ENCODE measurements at regions not wholly inside any gene's neighbourhood (a gene's known extent, or its start where the extent isn't known, plus 50 kb on each side); places are given as distances from the start of the nearest gene placed in this dataset.
"Not testable (repeated sequence)": the region's sequence is repeated elsewhere in the genome, so short reads cannot be mapped to it uniquely, and the experiment has no call there.

DNA sequence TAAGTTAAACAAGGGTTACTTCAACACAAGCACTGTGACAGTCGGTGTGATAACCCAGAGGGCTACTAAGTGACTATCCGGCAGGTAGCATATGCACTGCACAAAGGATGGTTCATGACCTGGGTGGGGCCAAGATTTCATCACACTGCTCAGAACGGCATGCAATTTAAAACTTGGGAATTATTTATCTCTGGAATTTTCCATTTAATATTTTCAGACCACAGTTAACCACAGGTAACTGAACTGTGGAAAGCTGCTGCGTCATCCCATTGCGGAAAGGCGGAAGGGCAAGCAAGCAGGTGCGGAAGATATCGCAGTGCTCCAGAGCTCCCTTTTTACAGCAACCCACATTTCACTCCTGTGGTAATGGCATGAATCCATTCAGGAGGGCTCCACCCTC is 540.8 kb downstream of the INSC start:
- DNase-seq (ENCODE audit: low read depth in 2 of 2) = no peak

DNA sequence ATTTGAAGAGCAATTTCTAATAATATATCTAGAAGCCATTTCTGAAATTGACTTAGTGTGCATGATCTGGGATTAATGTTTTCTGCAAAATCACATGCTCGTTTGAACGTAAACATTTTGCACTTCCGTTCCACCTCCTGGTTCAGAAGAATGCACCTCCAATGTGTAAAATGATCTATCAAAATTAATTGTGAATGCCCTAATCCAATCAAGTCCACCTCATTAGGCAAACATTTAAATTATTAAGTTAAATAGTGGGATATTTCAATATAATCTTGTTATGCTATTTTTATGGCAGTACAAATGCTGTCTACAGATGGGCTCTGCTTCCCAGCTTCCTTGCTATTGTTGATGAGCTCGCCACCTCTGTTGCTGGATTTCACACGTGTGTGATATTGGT is 542.5 kb downstream of the INSC start:
- no peak for DNase-seq (ENCODE audit: low read depth in 2 of 2)

DNA sequence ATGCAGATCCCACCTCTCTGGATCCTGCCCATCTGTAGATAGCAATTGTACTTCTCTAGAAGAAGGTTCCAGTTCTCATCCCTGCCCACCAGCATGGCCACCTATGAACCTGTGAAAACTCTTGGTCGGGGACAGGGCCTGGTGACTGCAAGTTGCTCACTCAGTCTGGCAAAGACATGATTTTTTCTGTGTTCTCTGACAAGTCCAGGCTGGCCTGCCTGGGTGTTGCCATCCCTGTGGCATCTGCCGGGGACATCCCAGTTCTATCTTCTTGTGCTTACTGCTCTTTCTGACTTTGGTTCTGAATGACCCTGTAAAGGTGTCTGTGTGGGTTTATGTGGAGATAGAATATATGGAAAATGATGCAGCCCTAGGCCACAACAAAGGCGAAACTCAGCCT is 545.8 kb downstream of the INSC start:
- no peak for DNase-seq (ENCODE audit: low read depth in 2 of 2)

DNA sequence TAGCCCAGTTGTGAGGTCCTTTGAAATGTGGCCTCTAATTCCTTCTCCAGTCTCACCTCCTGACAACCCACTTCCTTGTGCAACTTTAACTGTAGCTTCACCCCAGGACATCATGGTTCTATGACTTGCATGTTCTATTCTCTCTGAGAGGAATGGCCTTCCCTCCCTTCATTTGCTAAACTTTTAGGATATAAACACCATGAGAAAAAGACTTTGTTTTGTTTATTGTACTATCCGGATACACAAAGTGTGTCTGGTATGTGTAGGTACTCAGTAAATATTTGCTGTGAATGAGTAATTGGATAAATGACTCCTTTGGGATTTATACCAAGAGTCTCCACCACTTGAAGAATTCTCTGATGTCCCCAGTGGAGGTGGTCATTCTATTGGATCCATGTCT is 547.6 kb downstream of the INSC start:
- no peak for DNase-seq (ENCODE audit: low read depth in 2 of 2)

DNA sequence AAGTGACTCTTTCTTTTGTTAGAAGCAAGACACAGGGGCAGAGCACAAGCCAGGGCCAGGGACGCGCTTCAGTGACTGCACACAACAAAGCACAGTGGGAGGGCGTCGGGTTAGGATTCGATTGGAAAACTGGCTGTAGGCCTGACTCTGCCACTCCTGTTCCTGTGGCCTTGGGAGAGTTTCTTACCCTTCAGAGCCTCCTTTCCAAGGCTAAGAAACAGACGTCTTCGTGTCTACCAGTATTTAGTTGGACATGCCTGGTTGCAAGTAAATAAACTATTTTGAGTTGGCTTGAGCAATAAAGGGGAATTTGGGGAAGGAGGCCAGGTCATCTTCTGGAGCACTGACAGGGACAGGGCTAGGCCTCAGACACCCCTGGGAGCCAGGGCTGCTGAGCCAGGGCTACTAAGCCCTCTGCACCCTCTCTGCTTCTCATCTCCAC is 549.1 kb downstream of the INSC start:
- DNase-seq (ENCODE audit: low read depth in 2 of 2) = no peak

DNA sequence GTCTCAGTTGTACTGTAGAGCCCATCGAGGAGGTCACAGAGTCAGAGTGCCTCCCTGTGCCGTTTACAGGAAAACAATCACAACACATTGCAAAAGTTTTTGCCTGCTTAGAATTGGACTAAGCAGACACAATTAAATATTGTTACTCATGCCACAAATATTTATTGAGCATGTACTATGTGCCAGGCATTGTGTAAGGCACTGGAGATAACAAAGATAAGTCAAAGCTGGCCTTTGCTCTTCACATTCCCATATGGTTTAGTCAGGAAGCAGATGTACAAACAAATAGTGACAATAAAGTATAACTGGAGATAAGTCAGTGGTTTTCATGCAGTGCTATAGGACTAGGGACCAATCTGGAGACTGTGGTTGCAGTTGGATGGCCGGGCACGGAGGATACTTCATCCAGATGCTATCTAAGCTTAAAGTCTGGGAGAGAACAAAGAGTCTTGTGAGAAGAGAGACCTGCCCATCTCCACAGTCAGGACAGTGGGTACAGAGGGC is 550.7 kb downstream of the INSC start:
- DNase-seq (ENCODE audit: low read depth in 2 of 2) = no peak

DNA sequence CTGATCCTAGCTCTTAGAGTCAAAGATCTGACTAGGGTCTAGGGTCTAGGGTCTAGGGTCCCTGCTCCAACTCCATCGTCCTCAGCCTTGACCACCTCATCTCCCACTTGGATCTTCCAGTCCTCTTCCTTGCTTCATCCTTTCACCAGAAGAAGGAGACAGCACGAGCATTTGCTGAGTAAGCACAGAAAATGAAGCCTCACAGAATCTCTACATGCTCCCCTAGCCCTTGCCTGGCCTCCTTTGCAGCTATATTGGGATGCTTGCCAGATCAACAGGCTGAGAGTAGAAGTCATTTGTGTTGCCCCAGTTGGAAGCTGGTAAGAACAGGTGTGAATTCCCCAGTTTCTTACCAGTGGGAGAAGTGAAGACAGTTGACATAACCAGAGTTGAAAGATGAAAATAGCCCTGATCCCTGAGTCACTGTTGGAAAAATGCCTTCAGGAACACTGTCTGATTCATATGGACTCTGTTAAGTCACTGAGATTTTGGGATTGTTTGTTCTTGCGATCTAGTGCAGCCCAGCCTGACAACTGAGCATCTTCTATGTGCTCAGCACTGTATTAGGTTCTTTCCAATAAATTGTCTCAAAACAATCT is 552.5 kb downstream of the INSC start:
- no peak for DNase-seq (ENCODE audit: low read depth in 2 of 2)

DNA sequence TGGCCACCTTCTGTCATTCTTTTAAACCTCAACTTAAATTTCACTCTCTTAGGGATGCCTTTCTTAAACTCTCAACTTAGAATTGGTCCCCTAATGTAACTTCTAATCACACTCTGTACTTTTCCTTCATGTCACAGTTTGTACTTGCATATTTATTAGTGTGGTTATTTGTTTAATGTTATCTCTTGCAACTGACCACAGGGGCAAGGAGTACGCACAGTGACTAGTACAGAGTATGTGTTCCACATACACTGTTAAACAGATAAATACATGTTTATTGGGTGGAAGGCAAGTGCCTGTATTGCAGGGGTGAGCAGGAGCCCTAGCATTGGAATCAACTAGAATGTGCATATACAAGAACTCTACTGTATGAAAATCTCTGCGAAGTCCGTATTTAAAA is 554.0 kb downstream of the INSC start:
- no peak for DNase-seq (ENCODE audit: low read depth in 2 of 2)

DNA sequence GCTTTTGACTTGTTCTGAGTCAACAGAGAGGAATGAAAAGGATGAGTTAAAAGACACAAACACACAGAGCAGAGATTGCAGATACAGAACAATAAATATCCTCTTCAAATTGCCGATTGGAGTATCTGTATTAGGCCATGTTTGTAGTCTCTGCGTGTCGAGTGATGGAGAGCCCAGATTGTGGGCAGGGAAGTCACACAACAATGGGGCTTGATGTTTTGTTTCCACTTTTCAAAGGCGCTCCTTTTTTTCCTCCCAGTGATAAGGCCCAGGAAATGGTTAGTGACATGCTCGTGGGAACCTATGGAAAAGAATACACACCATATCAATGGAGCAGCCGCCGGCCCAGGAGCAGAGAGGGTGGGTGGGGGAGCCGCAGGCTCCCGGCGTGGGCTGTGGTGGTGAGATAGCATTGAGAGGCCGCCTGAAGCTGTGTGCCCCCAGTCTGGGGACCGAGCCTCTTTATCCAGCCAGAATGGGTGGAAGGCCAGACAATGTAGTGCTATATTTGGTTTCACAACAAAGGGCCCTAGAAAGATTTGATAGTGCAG is 555.9 kb downstream of the INSC start:
- no peak for DNase-seq (ENCODE audit: low read depth in 2 of 2)

DNA sequence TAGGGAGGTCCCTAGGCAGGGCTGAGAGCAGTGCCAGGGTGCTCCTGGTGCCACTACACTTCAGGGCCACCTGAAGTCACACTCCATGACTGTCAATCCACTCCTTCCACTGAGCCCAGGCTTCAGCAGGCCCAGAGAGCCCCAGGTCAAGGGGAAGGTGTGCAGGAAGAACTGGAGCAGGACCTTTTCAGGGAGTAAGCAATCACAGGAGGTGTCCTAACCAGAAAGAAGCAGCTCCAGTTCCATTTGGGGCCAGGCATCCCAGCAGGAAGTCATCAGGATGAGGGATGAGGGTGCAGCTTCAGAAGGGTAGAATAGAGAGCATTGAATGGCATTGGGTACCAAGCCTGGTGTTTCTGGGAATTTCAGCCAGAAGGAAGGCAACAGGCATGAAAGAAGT is 556.5 kb downstream of the INSC start:
- DNase-seq (ENCODE audit: low read depth in 2 of 2) = no peak

DNA sequence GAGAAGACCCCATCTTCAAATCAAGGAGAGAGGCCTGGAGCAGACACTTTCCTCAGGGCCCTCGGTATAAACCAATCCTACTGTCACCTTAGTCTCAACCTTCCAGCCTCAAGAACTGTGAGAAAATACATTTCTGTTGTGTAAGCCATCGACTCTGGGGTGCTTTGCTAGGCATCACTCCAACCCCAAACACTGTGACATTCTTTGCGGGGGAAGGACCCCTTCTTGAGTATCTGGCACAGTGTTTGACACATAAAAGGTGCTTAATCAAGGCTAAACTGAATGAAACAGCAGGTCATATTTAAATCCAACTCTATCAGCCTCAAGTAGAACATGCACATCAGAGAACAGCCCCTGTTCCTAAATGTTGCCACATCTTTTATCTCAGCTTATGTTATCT is 558.1 kb downstream of the INSC start:
- DNase-seq (ENCODE audit: low read depth in 2 of 2) = no peak

DNA sequence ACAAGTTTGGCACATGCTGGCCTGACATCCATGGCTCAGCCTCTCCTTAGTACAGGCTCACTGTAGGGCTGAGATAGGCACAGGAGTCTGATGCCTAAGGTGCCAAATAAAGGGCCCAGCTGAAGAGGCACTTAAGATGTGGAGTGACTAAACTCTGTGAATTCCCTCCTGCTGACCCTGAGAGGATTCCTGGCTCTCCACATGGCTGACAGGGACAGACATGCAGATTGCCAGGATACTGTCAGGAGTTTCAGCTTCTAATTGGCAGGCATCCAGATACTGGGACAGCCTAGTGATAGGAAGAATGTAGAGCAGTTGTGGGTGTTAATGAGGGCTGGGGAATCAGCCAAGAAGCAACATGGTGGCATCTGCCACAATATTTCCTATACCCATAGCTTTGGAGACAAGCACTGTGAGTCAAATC is 558.7 kb downstream of the INSC start:
- DNase-seq (ENCODE audit: low read depth in 2 of 2) = no peak

DNA sequence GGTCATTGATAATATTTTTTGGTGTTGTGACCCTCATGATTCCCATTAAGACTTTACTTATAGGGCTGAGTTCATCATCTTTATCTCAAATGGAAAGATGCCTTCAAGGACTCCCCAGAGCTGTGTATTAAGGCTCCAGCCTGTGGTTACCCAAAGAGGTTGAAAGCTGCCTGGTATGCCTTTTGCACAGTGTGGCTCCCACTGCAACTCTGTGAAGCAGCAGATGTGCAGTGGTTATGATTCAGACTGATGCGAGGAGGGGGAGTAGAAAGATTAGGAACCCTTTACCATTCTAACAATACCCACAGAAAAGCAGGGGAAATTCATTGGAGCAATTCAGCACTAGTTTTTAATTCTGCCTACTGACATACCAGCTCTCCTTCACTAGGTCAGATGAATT is 560.0 kb downstream of the INSC start:
- DNase-seq (ENCODE audit: low read depth in 2 of 2) = no peak

DNA sequence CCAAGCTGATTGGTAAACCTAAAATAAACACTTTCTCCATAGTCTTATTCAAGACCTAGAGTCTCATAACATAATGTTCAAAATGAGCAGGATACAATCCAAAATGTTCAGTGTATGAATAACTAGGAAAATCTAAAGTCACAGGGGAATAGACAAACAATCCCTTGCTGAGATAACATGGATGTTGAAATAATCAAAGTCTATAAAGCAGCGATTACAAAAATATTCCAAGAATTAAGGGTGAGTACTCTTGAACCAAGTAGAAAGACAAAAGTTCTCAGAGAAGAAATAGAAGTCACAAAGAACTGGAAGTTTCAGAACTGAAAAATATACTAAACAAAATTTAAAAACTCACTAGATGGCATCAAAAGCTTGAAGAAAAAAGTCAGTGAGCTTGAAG is 561.0 kb downstream of the INSC start:
- no peak for DNase-seq (ENCODE audit: low read depth in 2 of 2)

DNA sequence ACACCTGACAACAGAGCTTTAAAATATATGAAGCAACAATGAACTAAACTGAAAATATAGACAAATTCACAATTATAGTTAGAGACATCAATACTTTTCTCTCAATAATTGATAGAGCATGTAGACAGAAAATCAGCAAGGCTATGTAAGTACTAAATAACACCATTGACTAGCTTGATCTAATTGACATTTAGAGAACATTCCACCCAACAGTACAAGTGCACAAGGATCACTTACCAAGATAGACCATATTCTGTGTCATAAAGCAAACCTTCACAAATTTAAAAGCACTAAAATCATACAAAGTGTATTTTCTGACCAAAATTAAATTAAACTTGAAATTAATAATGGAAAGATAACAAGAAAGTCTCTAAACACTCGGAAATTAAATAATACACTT is 562.5 kb downstream of the INSC start:
- DNase-seq (ENCODE audit: low read depth in 2 of 2) = no peak

DNA sequence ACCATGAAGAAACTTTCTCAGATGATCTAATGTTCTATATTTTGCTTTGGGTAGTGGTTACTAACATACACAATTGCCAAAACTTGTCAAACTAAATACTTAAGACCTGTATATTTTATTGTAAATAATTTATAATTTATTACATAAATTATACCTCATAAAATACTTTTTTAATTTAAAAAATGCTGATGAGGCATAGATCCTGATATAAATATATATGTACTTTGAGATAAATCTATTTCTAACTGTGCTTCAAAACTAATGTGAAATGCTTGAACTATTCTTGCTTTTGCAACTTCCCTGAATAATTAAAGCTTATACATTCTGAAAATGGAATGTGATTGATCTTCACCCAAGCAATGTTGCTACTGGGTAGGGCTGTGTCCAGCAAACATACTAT is 568.8 kb downstream of the INSC start:
- no peak for DNase-seq (ENCODE audit: low read depth in 2 of 2)

DNA sequence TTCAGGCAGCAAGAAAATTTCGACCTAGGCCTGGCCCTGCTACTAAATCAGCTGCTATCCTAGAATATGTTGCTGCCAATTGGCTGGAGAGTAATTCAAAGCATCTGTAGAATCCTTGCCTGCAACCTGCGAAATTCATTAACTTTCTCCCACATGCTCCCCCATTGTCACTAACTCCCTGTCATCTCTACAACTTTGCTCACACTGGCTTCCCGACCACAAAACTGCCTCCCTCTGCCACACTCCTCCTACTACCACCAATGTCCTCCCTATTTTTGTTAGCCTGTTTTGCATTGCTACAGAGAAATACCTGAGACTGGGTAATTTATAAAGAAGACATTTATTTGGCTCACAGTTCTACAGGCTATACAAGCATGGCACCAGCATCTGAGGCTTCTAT is 570.6 kb downstream of the INSC start:
- no peak for DNase-seq (ENCODE audit: low read depth in 2 of 2)

DNA sequence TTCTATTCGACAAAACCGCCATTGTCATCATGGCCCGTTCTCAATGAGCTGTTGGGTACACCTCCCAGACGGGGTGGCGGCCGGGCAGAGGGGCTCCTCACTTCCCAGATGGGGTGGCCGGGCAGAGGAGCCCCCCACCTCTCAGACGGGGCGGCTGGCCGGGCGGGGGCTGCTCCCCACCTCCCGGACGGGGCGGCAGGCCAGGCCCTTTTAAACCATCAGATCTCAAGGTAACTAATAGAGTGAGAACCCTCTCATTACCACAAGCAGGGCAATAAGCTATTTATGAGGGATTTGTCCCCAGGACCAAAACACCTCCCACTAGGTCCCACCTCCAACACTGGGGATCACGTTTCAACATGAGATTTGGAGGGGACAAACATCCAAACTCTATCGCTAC is 571.5 kb downstream of the INSC start:
- DNase-seq (ENCODE audit: low read depth in 2 of 2) = not testable (repeated sequence)

DNA sequence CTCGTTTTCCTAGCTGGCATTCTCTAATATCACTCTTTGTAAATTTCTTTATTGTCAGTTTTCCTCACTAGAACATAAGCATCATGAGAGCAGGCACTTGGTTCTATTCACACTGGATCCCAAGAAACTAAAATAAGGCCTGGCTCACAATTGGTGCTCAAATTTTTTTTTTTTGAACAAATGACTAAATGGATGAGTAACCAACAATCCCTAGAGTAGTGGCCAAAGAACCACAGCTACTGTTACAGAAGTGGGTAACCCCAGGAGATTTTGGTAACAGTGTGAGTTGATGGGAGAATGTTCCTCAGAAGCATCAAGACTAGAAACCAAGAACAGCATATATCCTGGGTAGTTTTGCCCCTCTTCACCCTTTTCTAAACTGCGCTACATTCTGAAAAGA is 572.6 kb downstream of the INSC start:
- no peak for DNase-seq (ENCODE audit: low read depth in 2 of 2)

DNA sequence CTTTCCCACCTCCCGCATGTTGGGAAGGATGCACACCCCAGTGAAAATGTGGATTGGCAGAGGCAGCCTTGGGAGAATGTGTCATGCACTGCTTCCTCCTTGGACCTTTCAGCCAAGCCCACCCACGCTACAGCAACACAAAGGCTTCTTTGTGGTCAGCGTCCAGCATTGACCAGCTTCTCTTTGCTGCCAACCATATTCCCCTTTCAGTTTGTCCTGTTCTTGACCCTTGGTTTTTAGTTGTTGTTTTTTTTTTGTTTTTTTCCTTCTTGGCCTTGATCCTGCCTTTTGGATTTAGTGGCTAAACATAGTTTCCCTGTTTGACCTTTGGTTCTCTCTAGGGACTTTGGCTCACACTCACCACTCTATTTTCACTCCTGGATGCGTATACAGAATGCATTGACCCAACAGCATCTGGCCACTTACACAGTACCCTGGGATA is 573.6 kb downstream of the INSC start:
- DNase-seq (ENCODE audit: low read depth in 2 of 2) = no peak

DNA sequence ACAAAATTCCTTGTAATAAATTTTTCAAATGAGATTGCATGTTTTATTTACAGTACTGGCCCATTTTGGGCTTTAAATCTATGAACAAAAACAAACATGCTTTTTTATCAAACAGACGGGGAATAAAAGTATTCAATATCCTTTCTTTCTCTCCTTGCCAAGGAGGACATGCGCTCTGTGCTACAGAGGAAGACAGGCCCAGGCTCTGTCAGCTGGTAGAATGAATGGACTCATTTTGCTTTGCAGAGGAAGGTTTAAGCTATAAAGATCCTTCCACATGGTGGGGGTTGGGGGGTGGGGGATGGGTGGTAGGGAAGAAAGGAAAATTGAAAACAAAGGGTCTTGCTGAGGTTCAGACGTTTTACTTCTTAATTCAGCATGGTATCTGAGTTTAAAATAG is 575.6 kb downstream of the INSC start:
- no peak for DNase-seq (ENCODE audit: low read depth in 2 of 2)

DNA sequence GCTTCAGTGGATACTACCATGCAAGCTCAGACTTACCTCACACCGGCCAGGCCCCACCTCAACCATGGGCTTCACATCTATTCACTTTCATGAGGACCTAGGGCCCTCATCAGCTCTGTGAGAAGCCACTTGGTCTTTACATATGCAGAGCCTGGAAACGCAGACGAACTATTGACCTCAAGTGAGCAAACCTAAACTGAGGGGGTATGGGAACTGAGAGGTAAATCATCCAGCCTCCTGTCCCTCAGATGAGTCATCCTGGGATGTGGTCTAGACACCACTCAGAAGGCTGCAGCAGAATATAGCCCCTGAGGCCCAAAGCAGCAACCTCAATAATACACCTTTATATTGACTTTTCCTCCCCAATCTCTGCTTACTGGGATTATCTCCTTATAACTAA is 578.0 kb downstream of the INSC start:
- no peak for DNase-seq (ENCODE audit: low read depth in 2 of 2)

DNA sequence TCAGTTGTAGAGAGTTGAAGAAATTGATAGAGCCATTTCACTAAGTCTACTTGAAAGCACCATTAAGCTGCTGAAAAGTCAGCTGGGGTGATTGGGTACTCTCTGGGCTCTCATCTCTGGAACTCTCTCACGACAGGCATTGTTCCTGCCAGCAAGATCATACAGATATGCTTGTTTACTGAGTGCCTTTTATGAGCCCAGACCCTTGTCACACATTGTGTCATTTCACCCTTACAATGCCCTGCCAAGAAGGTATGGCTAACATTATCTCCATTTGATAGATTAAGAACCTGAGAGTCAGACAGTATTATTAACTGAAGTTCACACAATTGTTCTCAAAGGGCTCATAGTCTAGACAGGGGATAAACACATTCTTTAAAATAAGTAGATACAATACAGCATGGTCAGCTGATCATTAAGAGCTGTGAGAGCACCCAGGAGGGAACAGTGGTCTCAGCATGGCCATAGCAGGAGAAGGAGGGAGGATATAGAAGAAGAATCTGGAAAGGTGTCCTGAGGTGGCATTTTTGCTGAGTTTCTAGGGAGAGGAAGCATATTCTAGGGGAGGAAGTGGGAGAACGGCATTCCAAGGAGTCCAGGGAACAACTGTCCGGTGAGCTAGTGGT is 580.5 kb downstream of the INSC start:
- DNase-seq (ENCODE audit: low read depth in 2 of 2) = no peak

DNA sequence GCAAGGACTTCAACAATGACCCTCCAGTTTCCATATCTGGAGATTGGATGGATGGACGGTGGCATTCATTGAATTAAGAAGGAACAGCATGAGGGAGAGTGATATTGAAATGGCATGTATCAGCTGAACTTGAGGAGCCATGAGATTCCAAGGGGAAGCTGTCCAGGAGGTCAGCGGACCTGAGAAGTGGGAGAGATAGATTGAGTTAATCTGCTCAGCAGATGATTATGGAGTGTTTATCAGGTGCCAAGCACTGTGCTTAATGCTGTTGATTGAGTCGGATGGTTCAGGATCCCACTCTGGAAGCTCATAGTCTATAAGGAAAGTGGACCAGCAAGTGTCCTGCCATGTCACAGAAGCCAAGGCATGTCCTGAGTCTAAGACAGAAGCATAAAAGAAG is 581.3 kb downstream of the INSC start:
- DNase-seq (ENCODE audit: low read depth in 2 of 2) = no peak
